Pancreas (tissue), 10 donors: ENCODE measurements at regions not wholly inside any gene's neighbourhood (a gene's known extent, or its start where the extent isn't known, plus 50 kb on each side); places are given as distances from the start of the nearest gene placed in this dataset.
"Not testable (repeated sequence)": the region's sequence is repeated elsewhere in the genome, so short reads cannot be mapped to it uniquely, and the experiment has no call there.

Source experiments
- ATAC-seq, 4 donors: fragments of 200-7000 bp; cut with Tn5 transposase; one replicate each; pipeline versions ENCODE4 v1.8.0 to v1.9.1; 2020; ENCODE audit warnings: mild to moderate bottlenecking in 4 of 4, moderate library complexity in 4 of 4
- DNase-seq, 6 donors: peaks; one replicate each; pipeline ENCODE4 v3.0.0-alpha.2; 2020
- FAIRE-seq: peaks from 2 replicates; lab custom pipeline; 2012; peaks lifted over from hg19 to GRCh38; lab: Jason Lieb, UNC
- H3K27ac ChIP-seq, 4 donors: fragments of 200-600 bp; sonication (generic); 1 replicate in 3 of 4; 2 replicates in 1 of 4; pipeline versions ENCODE4 v1.5.0 to v1.8.0; 2020
- H3K27me3 ChIP-seq, 4 donors: fragments of 200-600 bp; one replicate each; pipeline ENCODE4 v1.8.0; 2021
- H3K36me3 ChIP-seq, 3 donors: fragments of 200-600 bp; sonication (generic) in 1 of 3; one replicate each; pipeline versions ENCODE4 v1.5.0 to v1.8.0; 2020 to 2021
- H3K4me1 ChIP-seq, 3 donors: fragments of 200-600 bp; one replicate each; pipeline ENCODE4 v1.8.0; 2021
- H3K4me3 ChIP-seq, 4 donors: fragments of 200-600 bp; sonication (generic) in 2 of 4; one replicate each; pipeline versions ENCODE4 v1.5.0 to v1.8.0; 2020 to 2021
- H3K9me3 ChIP-seq, 4 donors: fragments of 200-600 bp; one replicate each; pipeline ENCODE4 v1.8.0; 2021
- WGBS, 2 donors: extraction: QIAGEN DNeasy Blood & Tissue Kit; methylation state at CpG; one replicate each; pipeline ENCODE4 v1.1.7; 2013; 5-methylcytosine and 5-hydroxymethylcytosine counted together
- intact Hi-C, 3 donors: fragments of 100-400 bp; cut with DNase I; formaldehyde crosslinking; loops; one replicate each; pipeline versions ENCODE4 v1.11.1 to v1.14.2; 2022
- donor health status: healthy with polysubstance abuse.
- donor health status: DM: no; HTN: no; CAD: no; lungs with moderate emphysema.
- donor health status: DM: no; HTN: no; CAD: no.
- donor health status: control.
- donor health status: control.
- donor health status: Bipolar disorder and iron deficiency.
- donor health status: DM: yes; HTN: yes; CAD: no.
- donor health status: DM: no; HTN: no; CAD: no.
- donor health status: DM: no; HTN: no; CAD: no.
- donor health status: DM: yes; HTN: yes; CAD: no.

DNA sequence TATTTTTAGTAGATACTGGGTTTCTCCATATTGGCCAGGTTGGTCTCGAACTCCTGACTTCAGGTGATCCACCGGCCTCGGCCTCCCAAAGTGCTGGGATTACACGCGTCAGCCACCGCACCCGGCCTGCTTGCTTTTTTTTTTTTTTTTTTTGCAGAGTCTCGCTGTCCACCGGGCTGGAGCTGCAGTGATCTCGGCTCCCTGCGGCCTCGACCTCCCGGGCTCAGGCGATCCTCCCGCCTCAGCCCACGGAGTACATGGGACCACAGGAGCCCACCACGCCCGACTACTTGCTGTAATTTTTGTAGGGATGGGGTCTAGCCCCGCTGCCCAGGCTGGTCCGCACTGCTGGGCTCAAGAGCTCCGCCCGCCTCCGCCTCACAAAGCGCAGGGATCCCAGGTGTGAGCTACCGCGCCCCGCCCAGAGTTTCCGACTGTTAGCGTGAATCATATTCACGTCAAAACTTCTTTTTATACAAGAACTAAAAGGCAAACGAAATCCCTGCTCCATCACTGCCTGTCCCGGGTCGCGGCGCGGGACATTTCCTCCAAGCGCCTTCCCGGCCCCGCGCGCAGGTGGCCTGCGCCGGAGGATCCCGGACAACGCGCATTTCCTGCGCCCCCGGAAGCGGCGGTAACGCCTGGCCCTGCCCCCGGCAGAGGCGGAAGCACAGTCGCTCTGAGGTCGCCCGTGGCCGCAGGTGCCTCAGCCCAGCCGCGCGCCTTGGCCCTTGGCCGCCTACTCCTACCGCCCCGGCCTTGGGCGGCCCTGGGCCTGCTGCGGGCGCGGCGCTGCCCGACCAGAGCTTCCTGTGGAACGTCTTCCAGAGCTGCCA is 50.9 kb upstream of the APOD start:
- H3K27me3 ChIP-seq, H3K9me3 ChIP-seq, H3K4me1 ChIP-seq, FAIRE-seq, intact Hi-C loops, H3K36me3 ChIP-seq: not testable (repeated sequence)
- 0 to 2% methylated on average over 7 to 18 of the region's 70 CpGs for WGBS, 2 donors
- Histone ChIP-seq H3K27ac (peak overlapping the region in 2 of 4 donors; percentile 73 to 80), H3K4me3 (peak overlapping the region in 3 of 4 donors; percentile 32 to 60 (median 51))
- peak in 3 of 6 donors; percentile 39 to 65 (median 50) for DNase-seq
- peak; percentile 98 to 100 (median 100) for ATAC-seq
